ENCODE measurements at regions not wholly inside any gene's neighbourhood (a gene's known extent, or its start where the extent isn't known, plus 50 kb on each side); places are given as distances from the start of the nearest gene placed in this dataset.

GRCh38 chr5:84478603-84479002 is 93.9 kb upstream of the EDIL3 start:
- DNase-seq (ENCODE audit: extremely low spot score), result no peak
- ChIA-PET POLR2A (no interaction called here), CTCF (no interaction called here)
- TF ChIP-seq ZNF384 (IDR thresholded peaks at IDR 0.05) (no peak), CTBP1 (IDR thresholded peaks at IDR 0.05; ENCODE audit: borderline replicate concordance) (no peak), ARNT (IDR thresholded peaks at IDR 0.05) (no peak), L3MBTL2 (conservative IDR thresholded peaks at IDR 0.05) (no peak), ELF4 (IDR thresholded peaks at IDR 0.05) (no peak), FOXA1 (IDR thresholded peaks at IDR 0.05) (no peak), TARDBP (IDR thresholded peaks at IDR 0.05) (no peak), PKNOX1 (IDR thresholded peaks at IDR 0.05) (no peak)

- ChIA-PET CTCF (no interaction called here), POLR2A (no interaction called here)
- TF ChIP-seq FOXM1 (IDR thresholded peaks at IDR 0.05; ENCODE audit: borderline replicate concordance) (no peak), SP1 (IDR thresholded peaks at IDR 0.05) (no peak), ARNT (IDR thresholded peaks at IDR 0.05) (no peak), FOXK2 (IDR thresholded peaks at IDR 0.05) (no peak), BHLHE40 (IDR thresholded peaks at IDR 0.05; ENCODE audit: borderline replicate concordance) (no peak), ELF4 (IDR thresholded peaks at IDR 0.05) (no peak), LEF1 (IDR thresholded peaks at IDR 0.05; ENCODE audit: borderline replicate concordance) (no peak), FOXA1 (IDR thresholded peaks at IDR 0.05) (no peak), CTBP1 (IDR thresholded peaks at IDR 0.05; ENCODE audit: borderline replicate concordance) (no peak), SUZ12 (IDR thresholded peaks at IDR 0.05) (no peak), TARDBP (IDR thresholded peaks at IDR 0.05) (no peak), L3MBTL2 (conservative IDR thresholded peaks at IDR 0.05) (no peak), HDGF (IDR thresholded peaks at IDR 0.05; ENCODE audit: borderline replicate concordance) (no peak), ZNF384 (IDR thresholded peaks at IDR 0.05) (no peak), PKNOX1 (IDR thresholded peaks at IDR 0.05) (no peak), NFRKB (IDR thresholded peaks at IDR 0.05) (no peak)
- no peak for DNase-seq (ENCODE audit: extremely low spot score)
Measured at GRCh38 chr5:84477485-84477884, 92.8 kb upstream of the EDIL3 start.

DNA sequence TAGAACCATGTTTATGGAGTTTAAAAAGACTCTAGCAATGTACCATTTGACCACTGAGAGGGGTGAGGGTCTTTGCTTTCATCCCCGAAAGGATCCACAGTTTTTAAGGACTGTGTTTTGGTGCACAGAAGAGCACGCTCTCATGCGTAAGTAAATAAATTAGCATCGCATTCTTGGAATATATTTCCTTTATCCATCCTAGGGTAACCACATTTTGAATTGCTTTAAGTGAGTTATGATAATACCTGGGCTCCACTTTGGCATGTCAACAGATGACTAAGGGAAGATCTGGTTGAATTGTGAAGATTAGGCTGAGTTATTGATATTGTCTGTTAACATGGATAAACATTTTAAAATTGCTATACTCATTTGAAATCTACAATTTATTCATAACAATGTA is 89.4 kb upstream of the EDIL3 start:
- ChIA-PET CTCF (no interaction called here), POLR2A (no interaction called here)
- no peak for DNase-seq (ENCODE audit: extremely low spot score)
- TF ChIP-seq FOXK2 (IDR thresholded peaks at IDR 0.05), result no peak
- no peak for TF ChIP-seq FOXA1 (IDR thresholded peaks at IDR 0.05)
- TF ChIP-seq FOXM1 (IDR thresholded peaks at IDR 0.05; ENCODE audit: borderline replicate concordance), result no peak
- no peak for TF ChIP-seq TARDBP (IDR thresholded peaks at IDR 0.05)
- TF ChIP-seq NFRKB (IDR thresholded peaks at IDR 0.05), result no peak
- no peak for TF ChIP-seq BHLHE40 (IDR thresholded peaks at IDR 0.05; ENCODE audit: borderline replicate concordance)
- no peak for TF ChIP-seq LEF1 (IDR thresholded peaks at IDR 0.05; ENCODE audit: borderline replicate concordance)
- no peak for TF ChIP-seq SUZ12 (IDR thresholded peaks at IDR 0.05)
- no peak for TF ChIP-seq HDGF (IDR thresholded peaks at IDR 0.05; ENCODE audit: borderline replicate concordance)
- no peak for TF ChIP-seq ARNT (IDR thresholded peaks at IDR 0.05)
- TF ChIP-seq CTBP1 (IDR thresholded peaks at IDR 0.05; ENCODE audit: borderline replicate concordance), result no peak
- TF ChIP-seq PKNOX1 (IDR thresholded peaks at IDR 0.05), result no peak
- no peak for TF ChIP-seq ZNF384 (IDR thresholded peaks at IDR 0.05)
- TF ChIP-seq L3MBTL2 (conservative IDR thresholded peaks at IDR 0.05), result no peak
- no peak for TF ChIP-seq SP1 (IDR thresholded peaks at IDR 0.05)
- TF ChIP-seq ELF4 (IDR thresholded peaks at IDR 0.05), result no peak

DNA sequence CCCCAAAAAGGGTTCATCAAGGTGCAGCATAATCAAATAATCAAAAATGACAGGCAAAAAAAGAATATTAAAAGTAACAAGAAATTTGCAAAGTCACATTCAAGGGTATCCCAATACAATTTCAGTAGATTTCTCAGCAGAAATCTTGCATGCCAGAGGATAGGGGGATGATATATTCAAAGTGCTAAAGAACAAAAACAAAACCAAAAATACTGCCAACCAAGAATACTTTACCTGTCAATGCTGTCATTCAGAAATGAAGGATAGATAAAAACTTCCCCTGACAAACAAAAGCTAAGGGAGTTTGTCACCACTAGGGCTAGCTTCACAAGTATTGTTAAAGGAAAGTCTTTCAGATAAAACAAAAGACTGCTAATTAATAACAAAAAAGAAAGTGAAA is 68.7 kb upstream of the EDIL3 start:
- CTCF ChIA-PET, result no interaction called here
- no peak for TF ChIP-seq ZNF384 (IDR thresholded peaks at IDR 0.05)
- TF ChIP-seq NFRKB (IDR thresholded peaks at IDR 0.05), result no peak
- no peak for TF ChIP-seq BHLHE40 (IDR thresholded peaks at IDR 0.05; ENCODE audit: borderline replicate concordance)
- no peak for TF ChIP-seq SUZ12 (IDR thresholded peaks at IDR 0.05)
- TF ChIP-seq FOXA1 (IDR thresholded peaks at IDR 0.05), result no peak
- TF ChIP-seq FOXM1 (IDR thresholded peaks at IDR 0.05; ENCODE audit: borderline replicate concordance), result no peak
- no peak for TF ChIP-seq SP1 (IDR thresholded peaks at IDR 0.05)
- TF ChIP-seq ELF4 (IDR thresholded peaks at IDR 0.05), result no peak
- TF ChIP-seq TARDBP (IDR thresholded peaks at IDR 0.05), result no peak
- TF ChIP-seq HDGF (IDR thresholded peaks at IDR 0.05; ENCODE audit: borderline replicate concordance), result no peak
- TF ChIP-seq ARNT (IDR thresholded peaks at IDR 0.05), result no peak
- TF ChIP-seq FOXK2 (IDR thresholded peaks at IDR 0.05), result no peak
- no peak for TF ChIP-seq CTBP1 (IDR thresholded peaks at IDR 0.05; ENCODE audit: borderline replicate concordance)
- POLR2A ChIA-PET, result no interaction called here
- no peak for DNase-seq (ENCODE audit: extremely low spot score)

- ChIA-PET CTCF (interaction anchor here (0.6 to 0.7 kb wide), 2 partner anchors 9 to 12 kb away, joined by 3 read pairs; no protein-coding TSS in a partner anchor), POLR2A (no interaction called here)
- TF ChIP-seq L3MBTL2 (conservative IDR thresholded peaks at IDR 0.05) (no peak), HDGF (IDR thresholded peaks at IDR 0.05; ENCODE audit: borderline replicate concordance) (no peak), LEF1 (IDR thresholded peaks at IDR 0.05; ENCODE audit: borderline replicate concordance) (no peak), FOXK2 (IDR thresholded peaks at IDR 0.05) (no peak), SP1 (IDR thresholded peaks at IDR 0.05) (no peak), FOXA1 (IDR thresholded peaks at IDR 0.05) (no peak), CTBP1 (IDR thresholded peaks at IDR 0.05; ENCODE audit: borderline replicate concordance) (no peak), ELF4 (IDR thresholded peaks at IDR 0.05) (no peak), NFRKB (IDR thresholded peaks at IDR 0.05) (no peak), PKNOX1 (IDR thresholded peaks at IDR 0.05) (no peak), SUZ12 (IDR thresholded peaks at IDR 0.05) (no peak), BHLHE40 (IDR thresholded peaks at IDR 0.05; ENCODE audit: borderline replicate concordance) (no peak), TARDBP (IDR thresholded peaks at IDR 0.05) (no peak), ZNF384 (IDR thresholded peaks at IDR 0.05) (no peak), FOXM1 (IDR thresholded peaks at IDR 0.05; ENCODE audit: borderline replicate concordance) (no peak), ARNT (IDR thresholded peaks at IDR 0.05) (no peak)
- DNase-seq (ENCODE audit: extremely low spot score), result no peak
Measured at GRCh38 chr5:84450617-84451414, 66.1 kb upstream of the EDIL3 start.
